ENCODE measurements at regions not wholly inside any gene's neighbourhood (a gene's known extent, or its start where the extent isn't known, plus 50 kb on each side); places are given as distances from the start of the nearest gene placed in this dataset.
"Not testable (repeated sequence)": the region's sequence is repeated elsewhere in the genome, so short reads cannot be mapped to it uniquely, and the experiment has no call there.

- dilution Hi-C loops (cut with MboI; ENCODE audit: extremely low pct_ligation_motif_present, low sequenced_read_pairs): no loop called here
- peaks cover 3% of the 10 kb centered on the region for H3K9me3 ChIP-seq (ENCODE audit: control insufficient read depth, low read depth, low read length)
- peak overlapping the region; percentile 72 for H3K4me2 ChIP-seq (ENCODE audit: control insufficient read depth, extremely low read depth, insufficient read depth, low read depth, low read length)
- H3K4me1 ChIP-seq (ENCODE audit: control insufficient read depth, extremely low read depth, insufficient read depth, low read length): peaks cover 49% of the 10 kb centered on the region
- H3K36me3 ChIP-seq (ENCODE audit: control insufficient read depth in 2 of 2, extremely low read depth in 1 of 2, insufficient read depth in 2 of 2, low read length in 2 of 2): no peaks in the 10 kb centered on the region
- DNase-seq (ENCODE audit: low read depth, low spot score) (no peak), FAIRE-seq (peak; percentile 98)
- H3K27ac ChIP-seq (ENCODE audit: control insufficient read depth, insufficient read depth, low read length): peak overlapping the region; percentile 67
- TF ChIP-seq EZH2 (IDR thresholded peaks at IDR 0.05; ENCODE audit: low read length) (no peak), CTCF (optimal IDR thresholded peaks at IDR 0.05 in 1 of 3, IDR thresholded peaks at IDR 0.05 in 1 of 3, conservative IDR thresholded peaks at IDR 0.05 in 1 of 3; ENCODE audit: extremely low read depth in 1 of 3, insufficient read depth in 2 of 3, low read length in 3 of 3) (no peak)
- no peaks in the 10 kb centered on the region for H3K9me1 ChIP-seq (ENCODE audit: control insufficient read depth, extremely low read depth, insufficient read depth, low read length)
- H3K9ac ChIP-seq (ENCODE audit: control insufficient read depth, extremely low read depth, insufficient read depth, low read length): peak overlapping the region; percentile 14
- H3K79me2 ChIP-seq (ENCODE audit: control insufficient read depth, insufficient read depth, low read length): no peaks in the 10 kb centered on the region
- no peak overlapping the region for H2AFZ ChIP-seq (ENCODE audit: control insufficient read depth, low read length)
- H3K27me3 ChIP-seq (ENCODE audit: control insufficient read depth, extremely low read depth, insufficient read depth, low read length): no peaks in the 10 kb centered on the region
- no peaks in the 10 kb centered on the region for H4K20me1 ChIP-seq (ENCODE audit: control insufficient read depth, extremely low read depth, insufficient read depth, low read length)
- H3K4me3 ChIP-seq (ENCODE audit: control insufficient read depth in 2 of 3, extremely low read depth in 1 of 3, insufficient read depth in 2 of 3, low read depth in 1 of 3, low read length in 3 of 3): no peak overlapping the region
Observed at GRCh38 chr13:44710576-44710975, 134.4 kb upstream of the TSC22D1 start.

GRCh38 chr13:44704811-44705210 is 128.7 kb upstream of the TSC22D1 start:
- H3K4me3 ChIP-seq (ENCODE audit: control insufficient read depth in 2 of 3, extremely low read depth in 1 of 3, insufficient read depth in 2 of 3, low read depth in 1 of 3, low read length in 3 of 3); H3K27me3 ChIP-seq (ENCODE audit: control insufficient read depth, extremely low read depth, insufficient read depth, low read length); H3K9me1 ChIP-seq (ENCODE audit: control insufficient read depth, extremely low read depth, insufficient read depth, low read length); H3K9me3 ChIP-seq (ENCODE audit: control insufficient read depth, low read depth, low read length); H2AFZ ChIP-seq (ENCODE audit: control insufficient read depth, low read length); H3K36me3 ChIP-seq (ENCODE audit: control insufficient read depth in 2 of 2, extremely low read depth in 1 of 2, insufficient read depth in 2 of 2, low read length in 2 of 2); FAIRE-seq; H3K9ac ChIP-seq (ENCODE audit: control insufficient read depth, extremely low read depth, insufficient read depth, low read length); H3K4me1 ChIP-seq (ENCODE audit: control insufficient read depth, extremely low read depth, insufficient read depth, low read length); DNase-seq (ENCODE audit: low read depth, low spot score); H3K27ac ChIP-seq (ENCODE audit: control insufficient read depth, insufficient read depth, low read length); dilution Hi-C loops (cut with MboI; ENCODE audit: extremely low pct_ligation_motif_present, low sequenced_read_pairs); H3K4me2 ChIP-seq (ENCODE audit: control insufficient read depth, extremely low read depth, insufficient read depth, low read depth, low read length); H4K20me1 ChIP-seq (ENCODE audit: control insufficient read depth, extremely low read depth, insufficient read depth, low read length); H3K79me2 ChIP-seq (ENCODE audit: control insufficient read depth, insufficient read depth, low read length): not testable (repeated sequence)

GRCh38 chr13:44703371-44703770 is 127.2 kb upstream of the TSC22D1 start:
- Histone ChIP-seq H4K20me1 (ENCODE audit: control insufficient read depth, extremely low read depth, insufficient read depth, low read length) (no peaks in the 10 kb centered on the region), H3K36me3 (ENCODE audit: control insufficient read depth in 2 of 2, extremely low read depth in 1 of 2, insufficient read depth in 2 of 2, low read length in 2 of 2) (no peaks in the 10 kb centered on the region), H3K4me2 (ENCODE audit: control insufficient read depth, extremely low read depth, insufficient read depth, low read depth, low read length) (no peak overlapping the region), H3K9me3 (ENCODE audit: control insufficient read depth, low read depth, low read length) (peaks cover 3% of the 10 kb centered on the region), H3K27me3 (ENCODE audit: control insufficient read depth, extremely low read depth, insufficient read depth, low read length) (no peaks in the 10 kb centered on the region), H3K4me1 (ENCODE audit: control insufficient read depth, extremely low read depth, insufficient read depth, low read length) (peaks cover 8% of the 10 kb centered on the region), H3K9me1 (ENCODE audit: control insufficient read depth, extremely low read depth, insufficient read depth, low read length) (no peaks in the 10 kb centered on the region), H3K27ac (ENCODE audit: control insufficient read depth, insufficient read depth, low read length) (no peak overlapping the region), H3K9ac (ENCODE audit: control insufficient read depth, extremely low read depth, insufficient read depth, low read length) (no peak overlapping the region), H3K4me3 (ENCODE audit: control insufficient read depth in 2 of 3, extremely low read depth in 1 of 3, insufficient read depth in 2 of 3, low read depth in 1 of 3, low read length in 3 of 3) (no peak overlapping the region), H3K79me2 (ENCODE audit: control insufficient read depth, insufficient read depth, low read length) (no peaks in the 10 kb centered on the region), H2AFZ (ENCODE audit: control insufficient read depth, low read length) (peak overlapping the region; percentile 27)
- DNase-seq (ENCODE audit: low read depth, low spot score) (no peak), FAIRE-seq (peak; percentile 71)
- no peak for TF ChIP-seq EZH2 (IDR thresholded peaks at IDR 0.05; ENCODE audit: low read length)
- TF ChIP-seq CTCF (optimal IDR thresholded peaks at IDR 0.05 in 1 of 3, IDR thresholded peaks at IDR 0.05 in 1 of 3, conservative IDR thresholded peaks at IDR 0.05 in 1 of 3; ENCODE audit: extremely low read depth in 1 of 3, insufficient read depth in 2 of 3, low read length in 3 of 3): no peak
- dilution Hi-C loops (cut with MboI; ENCODE audit: extremely low pct_ligation_motif_present, low sequenced_read_pairs): no loop called here

Measured in keratinocyte (primary cell).